ENCODE measurements at regions not wholly inside any gene's neighbourhood (a gene's known extent, or its start where the extent isn't known, plus 50 kb on each side); places are given as distances from the start of the nearest gene placed in this dataset.
"Not testable (repeated sequence)": the region's sequence is repeated elsewhere in the genome, so short reads cannot be mapped to it uniquely, and the experiment has no call there.

DNA sequence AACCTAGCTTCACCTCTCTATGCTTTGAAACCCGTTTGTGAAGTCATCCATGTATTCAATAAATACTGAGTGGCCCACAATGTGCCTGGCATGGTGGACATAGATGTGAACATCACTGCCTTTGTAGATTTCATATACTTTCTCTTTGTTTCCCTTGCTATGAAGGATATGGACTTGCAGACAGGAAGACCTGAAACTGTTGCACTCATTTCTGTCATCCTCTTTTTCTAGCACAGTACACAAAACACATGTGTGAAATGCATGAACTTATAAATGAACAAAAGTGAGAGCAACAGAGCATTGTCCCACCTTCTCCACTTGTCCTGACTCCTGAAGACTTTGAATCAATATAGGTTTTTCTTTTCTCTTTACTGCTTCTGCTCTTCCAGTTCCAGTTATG, 249.4 kb upstream of the LINC00305 start:
- no peak for DNase-seq

GRCh38 chr18:64392202-64392601, 243.3 kb upstream of the LINC00305 start:
- DNase-seq, result no peak

DNA sequence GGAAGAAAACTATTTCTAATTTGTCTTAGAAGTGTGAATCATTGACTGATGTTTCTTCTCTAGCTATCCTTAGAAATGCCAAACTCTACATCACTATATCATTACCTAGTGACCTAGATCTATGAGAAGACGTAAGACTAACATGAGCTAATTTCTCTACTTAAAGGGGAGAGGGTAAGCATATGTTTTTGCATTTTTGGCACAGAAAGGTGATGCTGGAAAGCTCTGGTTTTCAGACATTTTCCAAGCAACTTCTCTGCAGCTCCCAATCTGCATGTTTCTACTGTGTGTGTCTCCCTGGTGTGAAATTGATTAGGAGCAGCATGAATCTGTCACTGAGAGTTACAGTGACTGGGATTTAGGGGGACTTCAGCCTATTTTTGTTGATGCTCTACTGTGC, 235.2 kb upstream of the LINC00305 start:
- DNase-seq, result no peak

DNA sequence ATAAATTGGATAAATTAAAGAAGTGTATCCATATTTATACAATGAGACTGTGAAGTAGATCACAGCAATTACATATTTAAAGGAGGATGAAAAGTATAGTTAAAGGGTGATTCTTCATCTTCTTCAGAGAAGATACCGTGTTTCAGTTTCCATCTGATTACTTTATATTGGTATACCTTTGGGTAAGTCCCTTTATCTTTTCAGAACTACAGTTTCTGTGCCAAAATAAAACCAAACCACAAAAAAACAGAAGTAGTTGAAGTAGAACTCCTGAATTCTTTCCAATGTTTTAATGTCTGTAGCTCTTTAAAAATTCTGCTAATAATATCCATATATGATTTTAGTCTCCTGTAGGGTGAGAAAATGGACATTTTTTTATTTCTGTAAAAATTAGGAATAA, 231.2 kb upstream of the LINC00305 start:
- no peak for DNase-seq

DNA sequence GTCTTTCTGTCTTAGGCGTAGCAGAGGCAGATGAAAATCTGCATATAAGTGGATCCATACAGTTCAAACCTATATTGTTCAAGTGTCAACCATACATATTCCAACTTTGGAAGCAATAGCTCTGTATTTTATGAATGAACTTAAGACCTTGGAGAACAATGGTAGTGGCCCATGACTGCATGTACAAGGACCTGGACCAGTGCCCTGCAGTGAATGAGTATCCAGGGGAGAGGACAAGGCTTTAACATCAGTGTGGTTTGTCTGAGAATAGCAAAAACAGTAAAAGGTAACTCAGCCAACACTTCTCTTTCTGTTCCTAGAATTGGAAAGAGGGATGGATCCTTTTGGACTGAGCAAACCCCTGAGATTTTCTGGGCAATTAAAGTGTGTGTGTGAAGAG, 230.8 kb upstream of the LINC00305 start:
- DNase-seq, result no peak

DNA sequence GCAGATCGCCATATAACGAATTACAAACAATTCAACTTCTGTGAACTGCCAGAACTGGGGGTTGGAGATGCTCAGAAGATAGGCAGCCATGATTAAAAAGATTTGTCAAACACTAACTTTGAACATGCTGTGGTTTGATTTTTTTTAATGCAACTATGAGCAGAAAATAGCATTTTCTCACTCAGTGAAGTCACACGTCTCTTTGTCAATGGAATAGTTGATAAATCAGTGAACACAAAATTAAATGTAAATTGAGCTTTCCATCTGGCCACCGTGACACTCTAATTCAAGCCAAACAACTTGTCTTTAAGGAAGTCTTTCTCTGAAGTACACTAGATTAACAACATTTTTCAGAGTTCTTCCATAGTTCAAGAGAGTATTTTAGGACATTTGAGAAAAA, 228.6 kb upstream of the LINC00305 start:
- no peak for DNase-seq

GRCh38 chr18:64372850-64373249, 224.0 kb upstream of the LINC00305 start:
- no peak for DNase-seq

DNA sequence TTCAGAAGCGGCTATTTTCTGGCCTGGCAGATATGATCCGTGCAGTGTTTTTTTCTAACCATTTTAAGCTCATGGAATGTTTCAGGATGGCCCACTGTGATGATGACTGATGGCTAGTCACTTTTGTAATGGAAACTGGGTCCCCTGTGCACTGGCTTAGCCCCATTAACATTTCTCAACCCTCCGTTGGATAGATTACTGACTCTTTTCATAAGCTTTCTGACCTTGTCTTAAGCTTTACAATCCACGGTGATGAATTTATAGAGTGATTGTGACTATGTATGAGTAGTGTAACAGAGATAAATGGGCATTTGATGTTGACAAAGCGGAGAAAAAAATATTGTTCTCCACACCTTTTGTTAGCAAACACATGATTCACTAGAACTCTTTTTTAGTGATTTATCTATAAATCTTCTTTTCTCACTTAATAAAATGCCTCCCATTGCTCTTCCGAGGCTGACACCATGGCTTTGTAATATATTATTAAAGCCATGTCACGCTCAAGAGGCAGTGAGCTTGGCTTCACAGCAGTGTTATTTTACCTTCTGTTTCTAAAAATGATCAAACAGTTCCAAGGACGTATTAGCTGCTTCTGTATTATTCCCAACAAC, 221.0 kb upstream of the LINC00305 start:
- not testable (repeated sequence) for DNase-seq

DNA sequence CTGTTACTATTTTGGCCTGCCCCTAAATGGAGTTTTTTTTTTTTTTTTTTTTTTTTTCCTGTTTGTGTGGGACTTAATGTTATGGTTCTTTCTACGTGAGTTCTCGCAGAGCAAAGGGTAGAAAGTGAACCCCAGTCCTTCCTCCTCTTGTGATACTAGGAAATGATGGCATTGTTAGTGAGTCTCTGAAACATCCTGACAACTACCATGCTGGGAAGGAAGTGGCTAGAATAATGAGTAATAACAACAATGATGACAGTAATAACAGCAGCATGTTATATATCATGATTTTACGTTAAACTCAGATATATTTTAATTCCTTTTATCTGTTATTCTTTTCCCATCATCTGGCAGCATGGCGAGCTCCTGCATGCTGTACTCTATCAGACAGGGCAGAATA, 216.2 kb upstream of the LINC00305 start:
- DNase-seq, result no peak

DNA sequence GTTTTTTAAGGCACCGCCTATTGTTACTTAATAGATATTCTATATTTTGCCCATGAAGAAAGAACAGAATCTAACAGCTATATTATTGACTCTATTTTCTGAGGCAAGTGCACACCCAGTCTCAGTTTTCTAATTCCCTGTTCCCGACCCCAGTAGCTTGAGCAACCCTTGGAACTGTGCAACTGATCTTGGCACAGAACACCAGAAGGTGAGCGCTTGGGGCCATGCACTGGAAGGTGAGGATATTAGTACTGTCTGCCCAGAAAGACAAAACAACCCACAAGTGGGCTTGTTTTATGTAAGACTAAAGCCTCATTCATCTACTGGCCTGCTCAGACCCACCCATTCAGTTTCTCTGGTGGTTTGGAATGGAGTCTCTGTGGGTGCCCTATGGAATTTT, 188.8 kb upstream of the LINC00305 start:
- DNase-seq, result no peak

DNA sequence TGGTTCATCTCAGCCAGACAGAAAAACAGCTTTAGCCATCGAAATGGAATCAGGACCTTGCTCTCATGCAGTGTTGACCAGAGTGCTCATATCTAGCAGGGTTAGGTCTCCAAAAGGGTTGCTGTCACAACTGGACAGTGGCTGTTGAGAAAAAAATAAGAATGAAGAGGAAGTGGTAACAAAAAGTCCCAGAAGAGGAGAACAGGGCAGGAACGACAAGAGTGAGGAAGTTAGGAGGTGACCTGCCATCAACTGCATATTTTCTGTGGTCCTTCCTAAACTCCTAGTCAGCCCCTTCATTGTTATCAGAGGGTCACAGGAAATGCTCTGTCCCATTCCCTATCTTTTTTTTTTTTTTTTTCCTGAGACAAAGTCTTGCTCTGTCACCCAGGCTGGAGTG, 188.1 kb upstream of the LINC00305 start:
- no peak for DNase-seq

DNA sequence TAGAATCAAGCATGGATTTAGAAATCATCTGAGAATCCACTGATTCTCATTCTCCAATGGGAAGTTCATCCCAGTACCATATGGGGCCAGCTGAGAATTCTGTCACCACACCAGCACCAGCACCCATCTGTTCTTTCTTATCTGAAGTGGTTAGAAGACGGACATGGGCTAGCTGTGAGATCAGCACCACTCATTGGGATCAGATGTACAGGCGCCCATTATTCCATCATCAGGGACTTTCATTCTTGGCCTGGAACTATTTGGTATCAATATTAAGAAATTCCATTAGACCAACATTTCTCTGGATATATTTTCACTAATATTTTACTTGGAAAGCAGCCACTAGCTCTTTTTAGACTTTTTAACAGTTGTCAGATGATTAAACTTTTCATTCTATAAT, 185.9 kb upstream of the LINC00305 start:
- no peak for DNase-seq

- DNase-seq, result no peak
Observed at GRCh38 chr18:64333584-64333983, 184.7 kb upstream of the LINC00305 start.

DNA sequence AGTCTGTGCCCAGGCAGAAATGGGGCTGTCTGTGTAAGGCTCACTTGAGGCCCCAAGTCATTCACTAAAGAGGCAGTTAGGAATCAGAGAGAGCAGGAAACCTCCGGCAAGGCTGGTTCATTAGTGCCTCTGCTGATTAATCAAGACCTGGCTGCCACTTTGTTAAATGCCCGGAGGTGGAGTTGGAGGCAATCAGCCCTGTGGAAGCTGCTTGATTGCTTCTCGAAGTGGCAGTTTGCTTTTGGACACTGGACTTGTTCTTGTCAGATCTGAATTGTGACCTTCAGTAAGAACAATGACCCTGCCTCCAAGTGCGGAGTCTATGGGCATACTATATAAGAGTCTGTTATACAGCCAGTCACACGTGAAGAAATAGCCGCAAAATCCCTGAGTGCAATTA, 183.9 kb upstream of the LINC00305 start:
- DNase-seq, result no peak

GRCh38 chr18:64331419-64331818, 182.5 kb upstream of the LINC00305 start:
- no peak for DNase-seq

DNA sequence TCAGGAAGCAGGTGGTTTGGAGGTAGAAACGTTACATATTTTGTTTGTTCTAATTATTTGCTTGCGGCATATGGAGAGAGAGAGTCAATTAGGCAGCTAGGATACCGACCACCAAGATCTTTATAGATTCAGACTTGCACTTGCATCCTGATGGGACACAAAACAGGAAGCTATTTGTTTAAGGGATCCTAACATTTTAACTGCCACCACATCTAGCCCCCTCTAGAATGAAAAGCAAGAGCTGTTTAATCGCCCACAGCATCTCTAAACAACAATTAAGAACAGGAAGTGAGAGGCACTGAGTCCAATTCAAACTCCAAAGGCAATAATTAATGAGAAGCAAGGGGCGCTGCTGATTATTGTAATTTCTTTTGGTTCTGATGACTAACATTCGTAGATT, 182.0 kb upstream of the LINC00305 start:
- no peak for DNase-seq

DNA sequence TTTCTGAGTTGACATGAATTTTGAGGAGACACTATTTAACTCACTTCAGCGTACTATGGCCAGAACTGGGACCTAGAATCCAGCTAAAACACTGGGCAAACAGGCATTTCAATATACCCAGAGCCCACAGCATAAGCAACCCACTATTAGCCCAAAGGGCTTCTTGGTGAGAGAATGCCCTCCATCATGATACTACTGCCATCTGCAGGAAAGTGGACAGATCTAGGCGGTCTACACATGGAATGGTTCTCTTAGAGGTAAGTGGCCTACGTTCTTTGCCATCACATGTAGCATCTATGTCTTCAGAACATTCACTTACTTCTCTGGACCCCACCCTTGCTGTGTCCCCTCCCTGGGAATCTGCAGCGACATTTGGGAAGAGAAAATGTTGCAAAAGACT, 181.3 kb upstream of the LINC00305 start:
- DNase-seq, result no peak

DNA sequence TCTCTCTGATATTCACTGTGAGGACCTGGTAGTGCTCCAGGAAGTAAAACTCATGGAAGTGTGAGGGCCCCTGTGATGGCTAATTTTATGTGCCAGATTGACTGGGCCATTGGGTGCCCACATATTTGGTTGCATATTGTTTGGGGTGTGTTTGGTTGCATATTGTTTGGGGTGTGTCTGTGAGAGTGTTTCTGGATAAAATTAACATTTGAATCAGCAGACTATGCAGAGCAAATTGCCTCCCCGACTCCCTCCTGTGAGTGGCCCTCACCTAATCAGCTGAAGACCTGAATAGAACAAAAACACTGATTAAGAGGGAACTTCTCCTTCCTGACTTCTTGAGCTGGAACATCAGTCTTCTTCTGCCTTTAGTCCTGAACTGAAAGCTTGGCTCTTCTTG, 173.3 kb upstream of the LINC00305 start:
- no peak for DNase-seq

DNA sequence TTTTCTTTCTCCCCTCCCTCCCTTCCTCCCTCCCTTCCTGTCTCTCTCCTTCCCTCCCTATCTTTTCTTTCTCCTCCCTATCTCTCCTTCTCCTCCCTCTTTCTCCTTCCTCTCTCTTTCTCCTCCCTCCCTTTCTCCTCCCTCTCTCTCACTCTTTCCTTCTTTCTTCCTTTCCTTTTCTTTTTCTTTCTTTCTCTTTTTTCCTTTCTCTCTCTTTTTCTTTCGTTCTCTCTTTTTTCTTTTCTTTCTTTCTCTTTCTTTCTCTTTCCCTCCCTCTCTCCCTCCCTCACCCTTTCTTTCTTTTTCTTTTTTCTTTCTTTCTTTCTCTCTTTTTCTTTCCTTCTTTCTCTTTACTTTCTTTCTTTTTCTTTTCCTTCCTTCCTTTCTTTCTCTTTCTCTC, 169.7 kb upstream of the LINC00305 start:
- no peak for DNase-seq

DNA sequence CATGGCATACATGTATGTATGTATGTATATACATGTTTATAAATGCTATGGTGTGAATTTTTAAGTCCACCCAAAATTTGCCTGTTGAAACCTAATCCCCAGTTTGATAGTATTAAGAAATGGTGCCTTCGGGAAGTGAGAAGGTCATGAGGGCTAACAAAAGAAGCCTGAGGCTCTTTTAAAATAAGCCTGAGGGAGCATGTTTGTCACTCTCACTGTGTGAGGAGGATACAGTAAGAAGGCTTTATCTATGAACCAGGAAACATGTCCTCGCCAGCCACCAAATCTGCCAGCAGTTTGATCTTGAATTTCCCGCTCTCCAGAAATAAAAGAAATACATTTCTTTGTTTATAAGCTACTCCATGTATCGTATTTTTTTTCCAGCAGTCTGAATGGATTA, 163.0 kb upstream of the LINC00305 start:
- no peak for DNase-seq

- no peak for DNase-seq
Observed at GRCh38 chr18:64295839-64296238, 147.0 kb upstream of the LINC00305 start.

DNA sequence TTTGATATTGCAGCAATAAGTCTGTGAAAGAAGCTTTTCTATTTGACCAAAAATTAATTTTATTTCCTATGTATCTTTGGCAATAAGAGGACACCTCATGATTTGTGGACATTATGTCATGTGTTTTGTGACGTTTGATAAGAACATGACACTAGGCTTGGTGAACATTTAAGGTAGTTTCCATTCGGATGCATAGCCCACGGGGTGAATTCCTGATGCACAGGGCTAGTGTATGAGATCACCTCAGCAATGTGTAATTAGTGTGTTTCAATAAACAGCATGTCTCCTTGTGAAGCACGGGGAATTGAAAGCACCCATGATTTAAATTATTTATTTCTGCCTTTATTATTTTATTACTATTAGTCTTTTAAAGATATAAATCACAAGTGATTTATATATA, 146.1 kb upstream of the LINC00305 start:
- DNase-seq, result no peak

- DNase-seq, result no peak
Observed at GRCh38 chr18:64288432-64288831, 139.5 kb upstream of the LINC00305 start.

GRCh38 chr18:64287926-64288325, 139.0 kb upstream of the LINC00305 start:
- no peak for DNase-seq

GRCh38 chr18:64283059-64283458, 134.2 kb upstream of the LINC00305 start:
- DNase-seq, result no peak

GRCh38 chr18:64278026-64278425, 129.1 kb upstream of the LINC00305 start:
- no peak for DNase-seq

Data from NCI-H2227 treated with DMSO at 0.1 percent for 48 hours (cell line).